ENCODE measurements at regions not wholly inside any gene's neighbourhood (a gene's known extent, or its start where the extent isn't known, plus 50 kb on each side); places are given as distances from the start of the nearest gene placed in this dataset.

DNA sequence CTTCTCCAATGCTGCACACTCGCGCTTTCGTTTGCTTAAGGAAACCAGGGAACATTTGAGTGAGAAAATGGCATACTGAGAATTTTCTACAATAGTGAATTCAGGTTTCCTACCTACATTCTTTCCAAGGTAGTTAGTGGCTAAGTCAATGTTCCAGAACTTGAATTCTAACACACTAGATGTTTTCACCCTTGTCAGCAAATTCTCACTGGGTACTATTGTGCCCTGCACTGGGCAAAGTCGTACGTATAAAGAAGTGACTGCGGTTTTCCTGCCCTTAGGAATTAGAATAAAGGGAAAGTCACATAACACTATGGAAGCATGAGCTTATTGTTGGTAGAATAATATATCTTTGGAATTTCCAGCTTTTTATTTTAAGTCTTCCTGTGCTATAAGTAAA, 119.2 kb upstream of the TNFSF11 start:
- Histone ChIP-seq H3K27ac (no peak overlapping the region), H4K20me1 (ENCODE audit: low read depth) (no peaks in the 10 kb centered on the region), H3K9ac (no peak overlapping the region), H3K4me1 (no peaks in the 10 kb centered on the region), H3K9me3 (ENCODE audit: low read depth) (no peaks in the 10 kb centered on the region), H3K27me3 (no peaks in the 10 kb centered on the region), H3K4me3 (no peak overlapping the region), H3F3A (ENCODE audit: low read depth) (no peaks in the 10 kb centered on the region), H3K4me2 (no peak overlapping the region), H2AFZ (replicated peaks) (no peak overlapping the region), H3K79me2 (ENCODE audit: low read depth) (no peaks in the 10 kb centered on the region), H3K36me3 (no peaks in the 10 kb centered on the region)
- Mint-ChIP-seq H3K9me3 (no peaks in the 10 kb centered on the region), H3K27ac (no peak overlapping the region), H3K36me3 (no peaks in the 10 kb centered on the region), H3K4me1 (no peaks in the 10 kb centered on the region), H3K4me3 (no peak overlapping the region), H3K27me3 (ENCODE audit: insufficient read depth, low read depth) (peaks cover 2% of the 10 kb centered on the region)
- no peak for DNase-seq (ENCODE audit: low spot score)
- TF ChIP-seq, protein P1, sequence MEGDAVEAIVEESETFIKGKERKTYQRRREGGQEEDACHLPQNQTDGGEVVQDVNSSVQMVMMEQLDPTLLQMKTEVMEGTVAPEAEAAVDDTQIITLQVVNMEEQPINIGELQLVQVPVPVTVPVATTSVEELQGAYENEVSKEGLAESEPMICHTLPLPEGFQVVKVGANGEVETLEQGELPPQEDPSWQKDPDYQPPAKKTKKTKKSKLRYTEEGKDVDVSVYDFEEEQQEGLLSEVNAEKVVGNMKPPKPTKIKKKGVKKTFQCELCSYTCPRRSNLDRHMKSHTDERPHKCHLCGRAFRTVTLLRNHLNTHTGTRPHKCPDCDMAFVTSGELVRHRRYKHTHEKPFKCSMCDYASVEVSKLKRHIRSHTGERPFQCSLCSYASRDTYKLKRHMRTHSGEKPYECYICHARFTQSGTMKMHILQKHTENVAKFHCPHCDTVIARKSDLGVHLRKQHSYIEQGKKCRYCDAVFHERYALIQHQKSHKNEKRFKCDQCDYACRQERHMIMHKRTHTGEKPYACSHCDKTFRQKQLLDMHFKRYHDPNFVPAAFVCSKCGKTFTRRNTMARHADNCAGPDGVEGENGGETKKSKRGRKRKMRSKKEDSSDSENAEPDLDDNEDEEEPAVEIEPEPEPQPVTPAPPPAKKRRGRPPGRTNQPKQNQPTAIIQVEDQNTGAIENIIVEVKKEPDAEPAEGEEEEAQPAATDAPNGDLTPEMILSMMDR (IDR thresholded peaks at IDR 0.05), result no peak
- TF ChIP-seq EZH2phosphoT487 (IDR thresholded peaks at IDR 0.05), result no peak
- no peak for TF ChIP-seq EZH2 (IDR thresholded peaks at IDR 0.05)

DNA sequence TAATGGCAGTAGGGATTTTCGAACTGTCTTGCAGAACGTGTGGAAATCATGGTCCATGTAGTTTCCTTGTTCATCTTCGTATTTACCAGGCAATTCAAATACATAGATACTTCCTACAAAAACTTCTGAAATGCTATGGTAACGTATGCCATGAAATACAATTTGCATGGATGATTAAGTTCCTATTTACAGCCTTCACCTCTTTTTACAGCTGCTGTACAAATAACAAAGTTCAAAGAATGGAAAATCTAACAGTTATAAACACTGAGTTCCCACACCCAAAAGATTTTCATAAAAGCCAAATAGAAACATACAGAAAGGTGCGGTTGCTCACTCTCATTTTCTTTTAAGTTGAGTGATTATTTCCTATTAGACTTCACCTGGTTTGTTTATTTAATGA, 115.8 kb upstream of the TNFSF11 start:
- Histone ChIP-seq H3K9me3 (ENCODE audit: low read depth) (no peaks in the 10 kb centered on the region), H3F3A (ENCODE audit: low read depth) (no peaks in the 10 kb centered on the region), H3K4me1 (no peaks in the 10 kb centered on the region), H3K79me2 (ENCODE audit: low read depth) (no peaks in the 10 kb centered on the region), H3K36me3 (no peaks in the 10 kb centered on the region), H3K27me3 (no peaks in the 10 kb centered on the region), H2AFZ (replicated peaks) (no peak overlapping the region), H4K20me1 (ENCODE audit: low read depth) (no peaks in the 10 kb centered on the region), H3K4me3 (no peak overlapping the region), H3K27ac (no peak overlapping the region), H3K9ac (no peak overlapping the region), H3K4me2 (no peak overlapping the region)
- no peak for DNase-seq (ENCODE audit: low spot score)
- H3K4me3 Mint-ChIP-seq, result no peak overlapping the region
- H3K27ac Mint-ChIP-seq, result no peak overlapping the region
- peaks cover 6% of the 10 kb centered on the region for H3K27me3 Mint-ChIP-seq (ENCODE audit: insufficient read depth, low read depth)
- TF ChIP-seq EZH2phosphoT487 (IDR thresholded peaks at IDR 0.05) (no peak), EZH2 (IDR thresholded peaks at IDR 0.05) (no peak)
- TF ChIP-seq, protein P1 (IDR thresholded peaks at IDR 0.05), result no peak
- H3K4me1 Mint-ChIP-seq, result no peaks in the 10 kb centered on the region
- peaks cover 6% of the 10 kb centered on the region for H3K9me3 Mint-ChIP-seq
- H3K36me3 Mint-ChIP-seq, result no peaks in the 10 kb centered on the region

DNA sequence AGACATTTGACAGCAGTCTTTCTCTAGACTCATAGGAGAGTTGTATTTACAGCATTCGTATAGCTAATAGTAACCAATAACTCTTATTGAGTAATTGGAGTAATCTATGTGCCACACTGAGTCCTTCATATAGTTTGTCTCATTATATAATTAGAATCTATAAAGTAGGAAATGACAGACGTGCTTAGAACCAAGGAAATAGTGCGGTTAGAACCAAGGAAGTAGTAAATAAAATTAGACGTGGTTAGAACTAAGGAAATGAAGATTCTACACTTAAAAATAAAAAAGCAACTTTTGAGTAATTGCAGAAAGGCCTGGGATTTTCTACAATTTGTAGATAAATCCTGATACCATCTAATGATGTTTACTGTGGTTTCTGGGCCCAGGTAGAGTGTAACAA, 107.8 kb upstream of the TNFSF11 start:
- no peaks in the 10 kb centered on the region for H3K79me2 ChIP-seq (ENCODE audit: low read depth)
- H3K9me3 Mint-ChIP-seq, result peaks cover 11% of the 10 kb centered on the region
- no peak overlapping the region for H3K4me3 Mint-ChIP-seq
- no peaks in the 10 kb centered on the region for H3K36me3 Mint-ChIP-seq
- no peaks in the 10 kb centered on the region for H4K20me1 ChIP-seq (ENCODE audit: low read depth)
- no peaks in the 10 kb centered on the region for H3K4me1 ChIP-seq
- H3K27me3 ChIP-seq, result no peaks in the 10 kb centered on the region
- no peaks in the 10 kb centered on the region for H3K4me1 Mint-ChIP-seq
- H3K4me2 ChIP-seq, result no peak overlapping the region
- no peaks in the 10 kb centered on the region for H3F3A ChIP-seq (ENCODE audit: low read depth)
- no peak for DNase-seq (ENCODE audit: low spot score)
- H3K4me3 ChIP-seq, result no peak overlapping the region
- H3K27me3 Mint-ChIP-seq (ENCODE audit: insufficient read depth, low read depth), result peaks cover 7% of the 10 kb centered on the region
- H3K36me3 ChIP-seq, result no peaks in the 10 kb centered on the region
- no peaks in the 10 kb centered on the region for H3K9me3 ChIP-seq (ENCODE audit: low read depth)
- H3K27ac Mint-ChIP-seq, result no peak overlapping the region
- H2AFZ ChIP-seq (replicated peaks), result no peak overlapping the region
- TF ChIP-seq EZH2phosphoT487 (IDR thresholded peaks at IDR 0.05) (no peak), EZH2 (IDR thresholded peaks at IDR 0.05) (no peak)
- TF ChIP-seq, protein P1 (IDR thresholded peaks at IDR 0.05), result no peak
- no peak overlapping the region for H3K27ac ChIP-seq
- H3K9ac ChIP-seq, result no peak overlapping the region

DNA sequence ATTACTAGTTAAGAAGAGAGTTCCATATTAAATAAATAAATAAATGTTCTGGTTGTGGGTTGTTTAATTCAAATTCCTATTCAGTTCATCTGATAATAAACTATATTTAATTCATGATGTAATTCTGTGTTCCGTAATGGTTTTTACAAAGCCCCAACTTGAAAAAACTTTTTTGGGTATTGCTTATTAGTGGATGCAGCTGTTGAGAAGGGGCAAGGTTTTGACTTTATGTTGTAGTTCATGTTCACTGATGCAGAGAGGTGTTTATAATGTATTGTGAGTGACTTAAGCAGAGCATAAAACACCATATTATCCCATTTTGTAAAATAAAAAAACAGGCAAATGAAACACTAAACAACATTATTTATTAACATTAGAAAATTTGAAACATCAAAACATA, 107.3 kb upstream of the TNFSF11 start:
- no peaks in the 10 kb centered on the region for H3K36me3 Mint-ChIP-seq
- no peaks in the 10 kb centered on the region for H3F3A ChIP-seq (ENCODE audit: low read depth)
- no peak overlapping the region for H3K27ac Mint-ChIP-seq
- peaks cover 9% of the 10 kb centered on the region for H3K9me3 Mint-ChIP-seq
- no peaks in the 10 kb centered on the region for H3K9me3 ChIP-seq (ENCODE audit: low read depth)
- no peak for DNase-seq (ENCODE audit: low spot score)
- no peak overlapping the region for H3K4me3 ChIP-seq
- H3K4me3 Mint-ChIP-seq, result no peak overlapping the region
- no peaks in the 10 kb centered on the region for H3K27me3 ChIP-seq
- no peaks in the 10 kb centered on the region for H3K36me3 ChIP-seq
- TF ChIP-seq EZH2 (IDR thresholded peaks at IDR 0.05), result no peak
- TF ChIP-seq, protein P1 (IDR thresholded peaks at IDR 0.05), result no peak
- TF ChIP-seq EZH2phosphoT487 (IDR thresholded peaks at IDR 0.05), result no peak
- no peak overlapping the region for H2AFZ ChIP-seq (replicated peaks)
- no peaks in the 10 kb centered on the region for H4K20me1 ChIP-seq (ENCODE audit: low read depth)
- H3K4me2 ChIP-seq, result no peak overlapping the region
- peaks cover 7% of the 10 kb centered on the region for H3K27me3 Mint-ChIP-seq (ENCODE audit: insufficient read depth, low read depth)
- H3K4me1 ChIP-seq, result no peaks in the 10 kb centered on the region
- no peak overlapping the region for H3K27ac ChIP-seq
- no peak overlapping the region for H3K9ac ChIP-seq
- no peaks in the 10 kb centered on the region for H3K4me1 Mint-ChIP-seq
- no peaks in the 10 kb centered on the region for H3K79me2 ChIP-seq (ENCODE audit: low read depth)
